D721Med (cell line): ENCODE measurements at regions not wholly inside any gene's neighbourhood (a gene's known extent, or its start where the extent isn't known, plus 50 kb on each side); places are given as distances from the start of the nearest gene placed in this dataset.

Experiments used
- DNase-seq: peaks from one replicate; pipeline ENCODE4 v3.0.0; 2011; ENCODE audit warnings: low spot score; ENCODE audit not compliant: insufficient read length
- FAIRE-seq: peaks from 2 replicates; lab custom pipeline; 2011; peaks lifted over from hg19 to GRCh38; lab: Jason Lieb, UNC
- TF ChIP-seq, protein P1 (sequence below): IDR thresholded peaks from 2 replicates; pipeline ENCODE4 v1.5.1; 2012; ENCODE audit warnings: mild to moderate bottlenecking, control low read depth; ENCODE audit not compliant: insufficient read depth; ENCODE audit errors: missing control alignments

GRCh38 chr5:58040044-58040443, 419.8 kb downstream of the PLK2 start:
- no peak for DNase-seq
- TF ChIP-seq, protein P1, sequence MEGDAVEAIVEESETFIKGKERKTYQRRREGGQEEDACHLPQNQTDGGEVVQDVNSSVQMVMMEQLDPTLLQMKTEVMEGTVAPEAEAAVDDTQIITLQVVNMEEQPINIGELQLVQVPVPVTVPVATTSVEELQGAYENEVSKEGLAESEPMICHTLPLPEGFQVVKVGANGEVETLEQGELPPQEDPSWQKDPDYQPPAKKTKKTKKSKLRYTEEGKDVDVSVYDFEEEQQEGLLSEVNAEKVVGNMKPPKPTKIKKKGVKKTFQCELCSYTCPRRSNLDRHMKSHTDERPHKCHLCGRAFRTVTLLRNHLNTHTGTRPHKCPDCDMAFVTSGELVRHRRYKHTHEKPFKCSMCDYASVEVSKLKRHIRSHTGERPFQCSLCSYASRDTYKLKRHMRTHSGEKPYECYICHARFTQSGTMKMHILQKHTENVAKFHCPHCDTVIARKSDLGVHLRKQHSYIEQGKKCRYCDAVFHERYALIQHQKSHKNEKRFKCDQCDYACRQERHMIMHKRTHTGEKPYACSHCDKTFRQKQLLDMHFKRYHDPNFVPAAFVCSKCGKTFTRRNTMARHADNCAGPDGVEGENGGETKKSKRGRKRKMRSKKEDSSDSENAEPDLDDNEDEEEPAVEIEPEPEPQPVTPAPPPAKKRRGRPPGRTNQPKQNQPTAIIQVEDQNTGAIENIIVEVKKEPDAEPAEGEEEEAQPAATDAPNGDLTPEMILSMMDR = no peak
- no peak for FAIRE-seq

- no peak for FAIRE-seq
- TF ChIP-seq, protein P1 = no peak
- no peak for DNase-seq
These were observed 422.0 kb downstream of the PLK2 start for GRCh38 chr5:58037899-58038298.

DNA sequence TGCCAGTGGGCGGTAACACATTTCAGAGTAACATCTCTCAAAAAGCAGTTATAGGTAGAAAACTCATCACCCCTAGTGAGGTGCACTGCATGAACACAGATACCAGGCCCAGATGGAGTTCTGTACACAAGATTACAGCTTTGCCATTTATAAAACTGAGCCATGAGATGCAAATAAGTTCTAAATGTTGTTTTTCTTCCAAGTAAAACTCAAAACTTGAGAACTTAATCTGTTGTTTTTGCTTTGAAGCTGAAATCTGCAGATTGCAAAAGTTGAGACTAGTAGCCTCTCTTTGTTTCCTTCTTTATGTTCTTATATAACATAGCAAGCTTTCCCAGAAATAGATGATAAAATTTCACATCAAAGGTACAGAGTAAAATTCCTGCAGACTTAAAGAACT, 434.1 kb downstream of the PLK2 start:
- DNase-seq (no peak), FAIRE-seq (no peak)
- TF ChIP-seq, protein P1 = no peak

GRCh38 chr5:58024151-58024550, 435.7 kb downstream of the PLK2 start:
- FAIRE-seq (no peak), DNase-seq (no peak)
- TF ChIP-seq, protein P1 = no peak

DNA sequence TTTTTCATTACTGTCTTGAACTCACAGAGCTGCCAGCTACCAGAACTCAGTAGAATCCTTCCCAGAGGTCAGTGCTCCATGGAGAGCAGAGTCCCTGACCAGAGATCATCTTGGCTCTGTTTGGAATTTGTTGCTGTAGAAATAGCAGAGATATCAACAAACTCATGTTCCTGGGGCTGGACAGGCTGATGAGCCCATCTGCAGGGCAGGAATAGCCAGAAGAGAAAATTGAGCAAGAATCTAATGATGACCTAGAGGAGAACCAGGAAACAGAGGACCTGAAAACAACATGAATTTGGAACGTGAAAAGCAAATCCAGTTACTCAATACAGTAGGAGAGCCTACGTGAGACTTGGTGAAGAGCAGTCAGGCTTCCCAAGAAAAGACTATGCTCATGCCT, 437.8 kb downstream of the PLK2 start:
- DNase-seq = no peak
- TF ChIP-seq, protein P1 = no peak
- FAIRE-seq = no peak

GRCh38 chr5:58021466-58021865, 438.4 kb downstream of the PLK2 start:
- DNase-seq (no peak), FAIRE-seq (no peak)
- TF ChIP-seq, protein P1 = no peak

DNA sequence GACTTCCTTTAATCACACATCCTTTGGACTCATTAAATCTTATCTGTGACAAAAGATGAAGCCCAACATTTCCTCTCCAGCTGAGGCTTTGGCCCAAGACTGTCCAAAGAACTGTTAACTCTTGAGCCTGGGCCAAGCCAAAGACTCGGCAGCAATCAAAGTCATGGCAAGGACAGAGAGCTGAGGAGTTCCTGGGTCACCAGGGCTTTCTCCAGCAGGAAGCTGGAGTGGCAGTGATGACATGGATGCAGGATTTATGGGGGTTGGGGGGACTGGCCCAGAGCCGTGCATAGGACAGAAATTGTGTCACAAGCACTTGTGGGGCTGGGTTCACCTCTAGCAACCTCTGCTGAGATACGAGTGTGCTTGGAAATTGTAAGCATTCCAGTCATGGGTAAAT, 440.3 kb downstream of the PLK2 start:
- no peak for DNase-seq
- FAIRE-seq = no peak
- TF ChIP-seq, protein P1 = no peak
